Stimulated activated CD8-positive, alpha-beta memory T cell treated with anti-CD3 and anti-CD28 coated beads, Interleukin-4, amount 100 ng/mL, for 4 hours (primary cell): ENCODE measurements at regions not wholly inside any gene's neighbourhood (a gene's known extent, or its start where the extent isn't known, plus 50 kb on each side); places are given as distances from the start of the nearest gene placed in this dataset.
"Not testable (repeated sequence)": the region's sequence is repeated elsewhere in the genome, so short reads cannot be mapped to it uniquely, and the experiment has no call there.

ENCODE experiments used
- DNase-seq, 2 donors: peaks; one replicate each; pipeline ENCODE4 v3.0.0-alpha.2; 2020; ENCODE audit warnings: low read depth in 2 of 2, low spot score in 1 of 2

GRCh38 chr1:60916906-60917305, 165.5 kb upstream of the NFIA start:
- no peak for DNase-seq

GRCh38 chr1:60916199-60916598, 166.2 kb upstream of the NFIA start:
- no peak for DNase-seq

GRCh38 chr1:60915441-60915840, 166.9 kb upstream of the NFIA start:
- no peak for DNase-seq

DNA sequence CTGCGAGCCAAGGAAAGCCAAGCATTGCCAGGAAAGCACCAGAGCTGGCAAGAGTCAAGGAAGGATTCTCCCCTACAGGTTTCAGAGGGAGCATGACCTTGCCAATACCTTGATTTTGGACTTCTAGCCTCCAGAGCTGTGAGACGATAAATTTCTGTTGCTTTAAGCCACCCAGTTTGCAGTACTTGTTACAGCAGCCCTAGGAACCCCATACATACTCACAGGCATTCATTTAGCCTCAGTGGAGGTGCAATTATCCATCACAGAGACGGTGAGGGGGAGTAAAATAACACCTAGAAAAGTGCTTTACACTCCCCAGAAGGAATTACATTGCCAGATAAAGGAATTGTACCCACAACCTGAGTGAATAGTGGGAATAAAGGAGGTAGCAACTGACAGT, 167.4 kb upstream of the NFIA start:
- DNase-seq, result no peak

GRCh38 chr1:60913708-60914107, 168.7 kb upstream of the NFIA start:
- not testable (repeated sequence) for DNase-seq

DNA sequence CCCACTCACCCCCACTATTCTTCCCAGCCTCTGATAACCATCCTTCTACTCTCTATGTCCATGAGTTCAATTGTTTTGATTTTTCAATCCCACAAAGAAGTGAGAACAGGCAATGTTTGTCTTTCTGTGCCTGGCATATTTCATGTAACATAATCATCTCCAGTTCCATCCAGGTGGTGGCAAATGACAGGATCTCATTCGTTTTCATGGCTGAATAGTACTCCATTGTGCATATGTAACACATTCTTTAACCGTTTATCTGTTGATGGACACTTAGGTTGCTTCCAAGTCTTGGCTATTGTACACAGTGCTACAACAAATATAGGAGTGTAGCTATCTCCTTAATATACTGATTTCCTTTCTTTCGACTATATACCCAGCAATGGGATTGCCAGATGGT, 169.3 kb upstream of the NFIA start:
- DNase-seq, result no peak

GRCh38 chr1:60911966-60912697, 170.2 kb upstream of the NFIA start:
- DNase-seq, result no peak

GRCh38 chr1:60908159-60908558, 174.2 kb upstream of the NFIA start:
- DNase-seq, result no peak

GRCh38 chr1:60906526-60906925, 175.8 kb upstream of the NFIA start:
- DNase-seq, result no peak

DNA sequence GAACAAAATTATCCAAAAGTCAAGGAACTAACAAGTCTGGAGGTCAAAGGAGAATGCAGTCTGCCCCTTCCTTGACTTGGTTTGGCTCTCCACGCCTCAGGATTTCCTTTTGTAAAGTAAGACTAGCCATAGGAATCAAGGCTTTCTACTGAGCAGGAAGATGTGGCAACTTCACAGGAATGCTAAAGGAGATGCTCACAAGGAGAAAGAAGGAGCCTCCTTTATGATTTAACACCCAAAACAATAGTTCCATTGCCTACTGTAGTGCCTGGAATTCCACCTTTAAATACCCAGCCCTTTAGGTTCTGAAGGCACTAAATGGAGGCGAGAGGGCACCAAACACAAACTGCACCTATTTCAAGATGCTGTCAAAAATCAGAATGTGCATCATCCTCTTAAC, 176.3 kb upstream of the NFIA start:
- DNase-seq, result no peak

GRCh38 chr1:60904099-60904851, 178.1 kb upstream of the NFIA start:
- DNase-seq, result no peak

- no peak for DNase-seq
Observed at GRCh38 chr1:60903591-60903990, 178.8 kb upstream of the NFIA start.

DNA sequence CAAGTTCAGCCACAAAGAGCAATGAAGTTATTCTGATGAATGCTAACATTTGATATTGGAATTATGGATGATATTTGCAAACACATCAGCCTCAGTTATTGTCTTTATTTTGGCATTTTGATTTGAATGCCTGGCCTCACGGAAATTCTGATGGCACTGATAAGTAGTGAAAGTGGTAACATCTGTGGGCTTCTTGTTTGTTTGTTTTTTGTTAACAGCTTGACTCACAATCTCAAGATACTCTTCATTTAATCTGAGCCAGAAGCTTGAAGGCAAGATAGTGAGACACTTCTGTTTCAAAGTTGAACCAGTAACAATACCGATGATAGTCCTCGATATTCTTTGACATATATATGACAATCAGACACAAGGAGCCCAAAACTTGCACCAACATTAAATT, 182.9 kb upstream of the NFIA start:
- DNase-seq, result no peak

DNA sequence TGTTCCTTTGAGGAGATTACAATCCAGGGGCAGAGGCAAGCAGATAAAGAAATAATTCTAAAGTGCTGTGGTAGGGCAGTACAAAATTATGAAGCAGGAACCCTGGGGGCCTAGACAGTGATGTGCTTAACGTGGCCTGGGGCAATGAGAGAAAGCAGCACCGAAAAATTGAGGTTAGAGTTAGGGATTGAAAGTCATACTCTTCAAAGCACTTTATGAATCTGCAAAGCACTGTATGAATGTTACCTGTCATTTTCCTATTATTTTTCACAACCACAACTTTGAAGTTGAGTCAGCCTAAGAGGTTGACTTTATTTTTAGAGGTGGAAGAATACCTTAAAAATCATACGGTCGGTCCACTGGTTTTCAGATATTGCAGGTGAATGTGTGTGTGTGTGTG, 183.4 kb upstream of the NFIA start:
- no peak for DNase-seq

DNA sequence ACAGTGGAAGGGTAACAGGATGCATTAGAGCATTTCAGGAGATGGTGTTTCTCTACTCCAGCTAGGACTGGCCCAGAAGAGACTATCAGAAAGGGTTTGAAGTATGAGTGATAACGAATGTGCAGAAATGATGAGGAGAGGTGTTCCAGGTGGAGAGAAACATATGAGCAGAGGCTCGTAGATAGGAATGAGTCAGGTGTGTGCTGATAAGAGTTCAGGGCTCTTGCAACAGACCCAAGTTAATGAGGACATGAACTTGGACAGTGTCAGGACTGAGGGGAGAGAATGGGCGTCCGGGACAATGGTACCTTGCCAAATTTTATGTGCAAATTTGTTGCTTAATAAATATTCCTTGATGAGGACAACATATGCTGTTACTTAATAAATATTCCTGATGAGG, 183.9 kb upstream of the NFIA start:
- no peak for DNase-seq

DNA sequence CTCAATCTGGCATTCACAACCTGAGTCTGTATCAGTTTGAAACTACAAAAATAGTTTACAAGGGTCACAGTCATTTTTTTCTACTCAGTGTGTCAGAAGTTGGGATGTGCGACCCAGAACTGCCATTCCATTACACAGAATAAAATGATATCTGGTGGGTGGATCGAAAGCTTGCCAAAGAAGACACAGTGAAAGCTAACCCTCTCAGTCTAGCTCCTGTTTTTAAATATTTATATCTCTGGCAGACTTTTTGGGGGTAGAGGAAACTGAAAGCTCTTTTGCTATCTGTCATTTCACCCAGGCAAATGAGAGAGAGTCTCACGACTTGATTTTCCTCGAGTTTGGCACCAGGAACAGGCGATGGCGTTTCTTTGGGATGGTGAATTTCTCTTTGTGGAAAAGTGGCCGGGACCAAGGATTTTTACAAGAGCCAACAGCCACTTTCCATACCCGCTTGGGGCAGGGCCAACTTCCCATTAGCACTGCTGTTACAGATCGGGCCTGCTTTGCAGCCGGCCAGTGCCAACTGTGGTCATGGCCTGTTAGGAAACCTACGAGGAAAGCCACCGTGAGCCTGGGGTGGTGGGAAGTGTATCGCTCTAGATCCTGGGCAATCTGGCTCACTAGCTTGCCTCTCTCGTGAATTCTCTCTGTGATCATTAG, 185.5 kb upstream of the NFIA start:
- no peak for DNase-seq

GRCh38 chr1:60895701-60896100, 186.7 kb upstream of the NFIA start:
- DNase-seq, result no peak

DNA sequence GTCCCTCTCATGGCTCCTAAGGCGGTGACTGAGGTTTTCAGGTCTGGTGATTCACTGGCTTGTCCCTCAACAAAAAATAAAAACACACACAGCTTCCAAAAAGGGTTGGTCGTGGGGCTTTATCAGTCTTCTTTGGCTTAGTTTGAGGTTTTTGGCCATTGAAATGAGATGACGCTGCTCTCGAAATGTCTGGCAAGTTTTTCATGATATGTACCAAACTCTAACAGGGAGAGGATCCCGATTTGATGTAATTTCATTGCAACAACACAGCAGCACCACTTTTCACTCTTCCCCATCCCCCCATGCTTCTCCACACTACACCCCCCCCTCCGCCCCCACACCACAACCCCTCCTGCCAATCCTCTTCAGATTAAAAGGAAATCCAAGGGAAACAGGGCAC, 187.1 kb upstream of the NFIA start:
- DNase-seq, result no peak

- no peak for DNase-seq
Observed at GRCh38 chr1:60894741-60895140, 187.6 kb upstream of the NFIA start.

DNA sequence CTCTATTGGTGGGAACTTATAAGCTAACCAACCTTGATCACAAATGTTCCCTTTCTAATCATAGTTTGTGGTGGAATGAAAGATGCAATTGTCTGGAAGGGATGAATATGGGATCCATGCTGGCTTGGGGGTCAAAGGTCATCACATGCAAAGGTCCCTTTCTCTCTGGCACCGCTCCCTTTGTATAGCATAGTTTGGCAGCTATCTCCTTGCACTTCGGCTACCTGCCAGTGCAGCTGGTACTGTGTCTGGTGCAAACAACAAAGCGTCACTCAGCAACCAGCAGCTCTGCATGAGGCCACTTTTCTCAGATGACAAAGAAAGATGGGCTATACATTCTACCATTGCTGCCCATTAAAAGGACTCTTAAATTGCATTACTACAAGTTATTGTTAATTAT, 188.2 kb upstream of the NFIA start:
- DNase-seq, result no peak

- no peak for DNase-seq
Observed at GRCh38 chr1:60893136-60893930, 189.0 kb upstream of the NFIA start.

DNA sequence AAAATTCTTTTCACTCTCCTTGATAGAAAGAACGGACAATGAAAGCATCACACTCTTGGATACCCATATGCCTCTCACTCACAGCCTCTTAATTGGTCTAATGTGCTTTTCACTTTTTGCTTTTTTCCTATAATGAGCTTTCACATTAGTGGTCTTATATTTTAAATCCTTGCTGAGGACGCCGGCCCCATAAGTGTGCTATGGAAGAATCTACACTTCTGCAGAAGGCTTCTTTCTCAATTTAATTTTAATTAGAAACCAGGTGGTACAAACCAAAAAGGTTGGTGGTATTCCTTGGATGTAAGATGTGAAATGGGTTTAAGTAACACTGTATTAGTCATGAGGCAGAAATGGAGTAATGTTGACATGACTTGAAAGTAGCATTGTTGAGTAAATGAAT, 190.6 kb upstream of the NFIA start:
- DNase-seq, result no peak
